Tibial nerve (tissue), 4 donors: ENCODE measurements at regions not wholly inside any gene's neighbourhood (a gene's known extent, or its start where the extent isn't known, plus 50 kb on each side); places are given as distances from the start of the nearest gene placed in this dataset.

Source experiments
- CTCF ChIP-seq, 5 experiments: fragments of 200-600 bp in 3 of 5; fragments of 450-650 bp in 2 of 5; sonication (generic) in 3 of 5; IDR thresholded peaks; one replicate each; pipeline ENCODE4 v1.5.1; 2016 to 2019; ENCODE audit warnings: antibody characterized with exemption in 5 of 5, mild to moderate bottlenecking in 3 of 5, moderate library complexity in 2 of 5
- EP300 ChIP-seq, 2 donors: sonication (generic); formaldehyde crosslinking; IDR thresholded peaks; one replicate each; pipeline ENCODE4 v1.6.1; 2017; ENCODE audit warnings: antibody characterized with exemption in 2 of 2, mild to moderate bottlenecking in 1 of 2
- POLR2A ChIP-seq, 2 donors: fragments of 450-650 bp; IDR thresholded peaks; one replicate each; pipeline ENCODE4 v1.6.1; 2017; ENCODE audit warnings: antibody characterized with exemption in 2 of 2, mild to moderate bottlenecking in 2 of 2, moderate library complexity in 2 of 2

- no peak for TF ChIP-seq CTCF (IDR thresholded peaks at IDR 0.05)
- TF ChIP-seq EP300 (IDR thresholded peaks at IDR 0.05), result no peak
- no peak for TF ChIP-seq POLR2A (IDR thresholded peaks at IDR 0.05)
These were observed 408.2 kb upstream of the CCDC196 start for GRCh38 chr14:66078006-66078405.
